ENCODE measurements at regions not wholly inside any gene's neighbourhood (a gene's known extent, or its start where the extent isn't known, plus 50 kb on each side); places are given as distances from the start of the nearest gene placed in this dataset.

GRCh38 chr18:56445422-56445821, 193.0 kb downstream of the TXNL1 start:
- no peak for TF ChIP-seq CTCF (IDR thresholded peaks at IDR 0.05; ENCODE audit: low read length)
- no peak for TF ChIP-seq EZH2 (IDR thresholded peaks at IDR 0.05; ENCODE audit: borderline replicate concordance, low read length)

Measured in OCI-LY1 (cell line).